HEK293T (cell line): ENCODE measurements at regions not wholly inside any gene's neighbourhood (a gene's known extent, or its start where the extent isn't known, plus 50 kb on each side); places are given as distances from the start of the nearest gene placed in this dataset.

ENCODE experiments used
- BHLHE40 ChIP-seq: fragments of 450-650 bp; IDR thresholded peaks from 2 replicates; pipeline ENCODE4 v1.6.1; 2016; ENCODE audit warnings: mild to moderate bottlenecking, moderate library complexity, borderline replicate concordance
- TARDBP ChIP-seq: fragments of 450-650 bp; IDR thresholded peaks from 2 replicates; pipeline ENCODE4 v1.6.1; 2016

- TF ChIP-seq BHLHE40 (no peak), TARDBP (no peak)
These were observed 327.9 kb downstream of the EN1 start for GRCh38 chr2:118519511-118519910.
